OCI-LY3 (cell line): ENCODE measurements at regions not wholly inside any gene's neighbourhood (a gene's known extent, or its start where the extent isn't known, plus 50 kb on each side); places are given as distances from the start of the nearest gene placed in this dataset.

ENCODE experiments used
- EZH2phosphoT487 ChIP-seq: fragments of 200-600 bp; shearing (Covaris generic); IDR thresholded peaks from 2 replicates; pipeline ENCODE4 v1.6.1; 2018; ENCODE audit warnings: antibody characterized with exemption, mixed run types, low read depth
- TF ChIP-seq, protein P1 (sequence below): fragments of 200-600, 300-600 bp; sonication (generic); IDR thresholded peaks from 2 replicates; pipeline ENCODE4 v1.5.1; 2014; ENCODE audit warnings: antibody characterized with exemption, low read length, low read depth

DNA sequence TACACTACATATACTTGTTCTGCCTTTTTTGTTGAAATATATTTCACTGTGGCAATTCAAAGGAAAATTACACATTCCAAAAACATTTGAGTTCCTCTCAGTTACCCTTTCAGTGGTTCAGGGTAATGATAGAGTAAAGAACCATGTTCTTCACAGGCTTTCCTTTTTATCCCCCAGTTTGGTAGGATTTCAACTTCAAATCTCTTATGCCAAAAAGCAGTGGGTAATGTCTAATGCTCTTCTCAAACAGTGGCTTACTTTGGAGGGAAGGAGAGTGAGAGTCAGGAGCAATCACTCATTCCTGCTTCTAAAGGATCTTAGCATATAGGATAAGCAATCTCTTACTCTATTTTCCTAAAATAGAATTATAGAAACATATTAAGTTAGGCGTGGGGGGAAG is 290.6 kb downstream of the ZEB2 start:
- TF ChIP-seq, protein P1, sequence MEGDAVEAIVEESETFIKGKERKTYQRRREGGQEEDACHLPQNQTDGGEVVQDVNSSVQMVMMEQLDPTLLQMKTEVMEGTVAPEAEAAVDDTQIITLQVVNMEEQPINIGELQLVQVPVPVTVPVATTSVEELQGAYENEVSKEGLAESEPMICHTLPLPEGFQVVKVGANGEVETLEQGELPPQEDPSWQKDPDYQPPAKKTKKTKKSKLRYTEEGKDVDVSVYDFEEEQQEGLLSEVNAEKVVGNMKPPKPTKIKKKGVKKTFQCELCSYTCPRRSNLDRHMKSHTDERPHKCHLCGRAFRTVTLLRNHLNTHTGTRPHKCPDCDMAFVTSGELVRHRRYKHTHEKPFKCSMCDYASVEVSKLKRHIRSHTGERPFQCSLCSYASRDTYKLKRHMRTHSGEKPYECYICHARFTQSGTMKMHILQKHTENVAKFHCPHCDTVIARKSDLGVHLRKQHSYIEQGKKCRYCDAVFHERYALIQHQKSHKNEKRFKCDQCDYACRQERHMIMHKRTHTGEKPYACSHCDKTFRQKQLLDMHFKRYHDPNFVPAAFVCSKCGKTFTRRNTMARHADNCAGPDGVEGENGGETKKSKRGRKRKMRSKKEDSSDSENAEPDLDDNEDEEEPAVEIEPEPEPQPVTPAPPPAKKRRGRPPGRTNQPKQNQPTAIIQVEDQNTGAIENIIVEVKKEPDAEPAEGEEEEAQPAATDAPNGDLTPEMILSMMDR: no peak
- no peak for TF ChIP-seq EZH2phosphoT487
